SW 1271 (cell line): ENCODE measurements at regions not wholly inside any gene's neighbourhood (a gene's known extent, or its start where the extent isn't known, plus 50 kb on each side); places are given as distances from the start of the nearest gene placed in this dataset.

ENCODE experiments used
- DNase-seq, 2 experiments: peaks; one replicate each; lab custom pipeline; 2025; lab: John Stamatoyannopoulos, UW

DNA sequence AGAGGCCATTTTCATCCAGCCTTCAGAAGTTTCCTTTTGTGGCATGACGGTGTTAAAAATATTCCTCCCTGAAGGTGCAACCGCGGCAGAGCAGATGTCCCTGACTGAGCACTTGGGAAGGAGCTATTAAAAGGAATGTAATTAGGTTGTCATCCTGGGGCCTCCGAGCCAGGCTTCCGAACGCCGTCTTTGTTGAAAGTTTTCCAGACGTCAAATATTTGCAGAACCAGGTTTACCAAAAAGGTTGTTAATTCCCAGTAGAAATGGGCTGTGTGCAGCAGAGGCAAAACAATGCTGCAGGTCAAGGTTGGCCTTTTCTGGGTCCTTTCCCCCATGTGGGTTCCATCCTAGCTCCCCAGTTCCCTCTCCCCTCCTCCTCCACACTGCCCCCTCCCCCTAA is 88.8 kb upstream of the CALM2 start:
- DNase-seq, result no peak

DNA sequence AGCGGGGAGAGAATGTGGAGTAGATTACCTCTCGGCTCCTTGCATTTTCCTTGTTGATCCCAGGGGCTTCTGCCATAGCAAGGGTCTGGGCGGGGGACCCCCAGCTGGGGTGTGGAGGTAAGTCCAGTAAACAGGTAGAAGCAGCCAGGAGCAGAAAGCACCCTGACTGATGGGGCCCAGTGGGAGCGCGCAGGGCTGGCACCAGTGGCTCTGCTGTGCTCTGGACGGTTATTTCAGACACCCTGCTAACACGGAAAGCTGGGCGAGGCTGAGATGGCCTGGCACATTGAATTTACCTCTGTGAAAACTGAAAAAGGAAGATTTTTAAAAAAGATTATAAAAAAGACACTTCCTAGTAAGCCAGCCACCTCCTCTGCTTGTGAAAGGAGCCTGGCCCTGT is 88.4 kb upstream of the CALM2 start:
- no peak for DNase-seq

DNA sequence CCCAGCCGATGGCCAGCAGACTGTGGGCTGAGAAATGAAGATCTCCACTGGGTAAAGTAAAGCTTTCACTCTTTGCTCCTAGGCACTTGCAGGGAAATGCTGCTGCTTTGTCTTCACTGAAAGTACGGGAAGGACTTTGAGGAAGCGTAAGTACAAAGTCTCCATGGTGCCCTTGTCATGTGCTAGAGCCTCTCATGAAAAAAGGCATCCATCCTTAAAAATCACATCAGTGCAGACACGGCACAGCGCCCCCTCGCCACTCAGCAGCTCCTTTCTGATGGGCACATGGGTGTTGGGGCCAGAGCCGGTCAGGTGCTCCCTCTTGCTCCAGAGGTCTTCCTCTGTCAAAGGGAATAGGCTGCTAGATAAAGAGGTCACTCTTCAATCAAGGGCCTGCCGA is 87.8 kb upstream of the CALM2 start:
- no peak for DNase-seq

DNA sequence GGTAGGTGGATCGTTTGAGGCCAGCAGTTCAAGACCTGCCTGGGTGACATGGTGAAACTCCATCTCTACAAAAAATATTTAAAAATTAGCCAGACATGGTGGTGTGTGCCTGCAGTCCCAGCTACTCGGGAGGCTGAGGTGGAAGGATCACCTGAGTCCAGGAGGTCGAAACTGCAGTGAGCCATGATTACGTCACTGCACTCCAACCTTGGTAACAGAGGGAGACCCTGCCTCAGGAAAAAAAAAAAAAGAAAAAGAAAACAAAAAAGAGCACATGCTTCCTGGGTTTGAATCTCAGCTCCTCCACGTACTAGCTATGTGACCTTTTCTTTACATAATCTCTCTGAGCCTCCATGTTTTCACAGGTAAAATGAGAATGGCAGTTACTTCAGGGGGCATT is 86.3 kb upstream of the CALM2 start:
- no peak for DNase-seq

DNA sequence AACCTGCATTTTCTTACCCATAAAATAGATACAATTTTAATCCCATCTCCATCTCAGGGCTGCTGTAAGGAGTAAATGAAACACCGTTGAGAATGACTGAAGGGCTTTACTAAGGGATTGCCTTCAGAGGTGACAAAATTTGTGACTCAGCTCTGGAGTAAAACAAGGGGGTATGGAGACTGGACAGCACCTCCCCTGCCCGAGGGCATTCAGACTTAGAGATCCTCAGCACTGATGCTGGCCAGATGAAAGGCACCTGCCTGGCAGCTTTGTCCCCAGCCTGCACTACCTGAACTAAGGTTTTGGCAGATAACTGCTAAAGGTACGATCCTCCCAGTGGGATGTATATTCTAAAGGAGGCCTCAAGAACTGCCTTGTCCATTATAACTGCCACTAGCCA is 84.7 kb upstream of the CALM2 start:
- no peak for DNase-seq

DNA sequence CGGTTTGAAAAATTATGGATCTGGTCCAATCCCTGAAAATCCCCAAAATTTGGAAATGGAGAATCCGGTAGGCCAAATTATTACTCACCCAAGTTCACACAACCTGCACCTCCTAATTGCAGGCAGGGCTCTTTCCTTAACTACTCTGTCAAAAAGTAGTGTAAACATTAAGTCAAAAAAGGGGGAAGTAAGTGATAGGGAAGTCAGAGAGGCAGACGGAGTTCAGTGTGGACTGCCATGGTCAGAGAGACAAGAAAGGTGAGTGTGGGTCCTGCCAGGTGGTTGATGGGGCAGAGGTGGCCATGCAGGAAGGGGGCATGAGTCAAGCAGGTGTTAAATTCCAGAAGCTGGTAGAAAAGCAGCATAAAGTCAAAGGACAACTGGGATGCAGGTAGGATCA is 83.5 kb upstream of the CALM2 start:
- DNase-seq, result no peak

DNA sequence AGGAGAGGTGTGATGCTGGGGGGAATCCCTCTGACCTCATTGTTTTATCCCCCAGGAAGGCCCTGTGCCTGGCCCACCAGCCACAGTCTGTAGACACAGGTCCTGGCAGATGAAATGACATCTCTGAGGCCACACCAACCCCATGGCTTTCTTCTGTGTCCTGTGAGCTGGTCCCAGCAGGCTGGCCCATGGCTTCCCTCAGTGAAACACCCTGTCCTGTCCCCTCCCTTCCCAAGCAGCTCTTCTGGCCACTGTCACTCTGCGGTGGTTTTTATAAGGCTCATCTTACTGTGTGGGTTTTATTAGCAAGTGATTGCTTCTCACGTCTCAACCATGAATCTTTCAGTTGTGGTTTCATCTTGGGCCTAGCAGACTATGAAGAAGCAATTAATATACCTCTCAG is 81.6 kb upstream of the CALM2 start:
- no peak for DNase-seq

DNA sequence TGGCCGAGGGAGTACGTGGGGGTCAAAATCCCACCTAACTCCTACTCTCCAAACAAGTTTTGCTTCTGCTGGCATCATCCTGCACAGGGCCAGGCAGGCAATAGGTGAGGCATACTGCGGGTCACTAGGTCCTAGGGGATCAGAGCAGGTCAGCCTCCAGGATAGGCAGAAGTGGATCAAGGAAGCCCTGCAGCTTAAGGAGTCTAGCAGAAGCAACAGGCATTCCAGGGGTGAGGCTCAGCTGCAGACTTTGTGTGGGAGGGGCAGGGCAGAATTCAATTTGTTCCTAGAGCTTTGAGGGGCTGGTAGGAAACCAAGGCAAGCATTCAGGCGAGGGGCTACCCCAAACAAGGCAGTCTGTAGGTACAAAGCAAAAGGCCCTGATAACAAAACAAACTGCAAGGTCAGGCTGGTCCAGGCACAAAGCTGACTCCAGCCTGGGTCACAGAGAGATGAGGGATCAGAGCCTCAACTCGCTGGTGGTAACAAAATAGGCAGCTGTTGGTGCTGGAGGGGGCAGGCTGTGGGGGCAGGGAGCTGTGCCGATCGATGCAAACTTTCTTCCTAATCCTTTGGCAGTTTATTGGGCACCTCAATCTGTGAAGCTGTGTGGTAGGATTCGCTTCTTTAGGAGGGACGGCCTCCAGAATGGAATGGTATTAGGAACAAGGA is 80.2 kb upstream of the CALM2 start:
- DNase-seq, result no peak

DNA sequence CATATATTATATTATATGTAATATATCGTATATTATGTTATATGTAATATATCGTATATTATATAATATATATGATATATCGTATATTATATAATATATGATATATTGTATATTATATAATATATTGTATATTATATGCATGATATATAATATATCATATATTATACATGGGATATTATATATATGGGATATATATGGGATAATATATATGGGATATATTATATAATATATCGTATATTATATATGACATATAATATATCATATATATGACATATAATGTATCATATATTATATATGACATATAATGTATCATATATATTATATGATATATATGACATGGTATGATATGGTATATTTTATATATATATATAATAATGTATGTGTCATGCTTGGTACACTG is 79.5 kb upstream of the CALM2 start:
- DNase-seq, result no peak

DNA sequence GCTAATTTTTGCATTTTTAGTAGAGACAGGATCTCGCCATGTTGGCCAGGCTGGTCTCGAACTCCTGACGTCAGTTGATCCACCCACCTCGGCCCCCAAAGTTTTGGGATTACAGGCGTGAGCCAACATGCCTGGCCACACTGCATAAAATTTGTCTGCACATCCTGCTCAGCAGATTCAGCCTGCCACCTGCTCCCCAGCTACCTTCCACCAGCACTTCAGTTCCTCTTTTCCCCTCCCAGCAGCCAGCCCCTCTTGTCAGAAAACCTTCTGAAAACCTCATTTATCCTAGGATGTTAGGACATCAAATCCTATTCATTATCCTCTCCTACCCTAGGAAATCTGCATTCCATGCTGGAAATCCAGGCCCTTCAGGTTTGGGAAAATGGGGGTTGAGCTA is 78.2 kb upstream of the CALM2 start:
- DNase-seq, result no peak

DNA sequence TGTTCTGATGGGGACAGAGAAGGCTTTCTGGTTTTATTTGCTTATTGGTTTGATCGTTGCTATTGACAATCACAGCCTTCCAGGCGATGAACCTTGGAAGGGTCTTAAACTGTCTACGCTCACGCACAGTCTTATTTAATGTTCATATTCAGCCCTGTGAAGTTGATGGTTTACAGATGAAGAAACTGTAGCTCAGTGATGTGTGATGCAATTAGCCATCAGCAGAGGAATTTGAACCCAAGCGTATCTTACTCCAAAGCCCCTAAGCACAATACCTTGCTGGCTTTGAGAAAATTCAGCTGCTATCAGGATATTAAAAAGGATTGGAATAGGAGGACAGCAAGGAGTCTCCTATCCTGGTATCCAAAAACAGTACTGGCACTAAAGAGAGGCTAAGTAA is 77.1 kb upstream of the CALM2 start:
- no peak for DNase-seq

DNA sequence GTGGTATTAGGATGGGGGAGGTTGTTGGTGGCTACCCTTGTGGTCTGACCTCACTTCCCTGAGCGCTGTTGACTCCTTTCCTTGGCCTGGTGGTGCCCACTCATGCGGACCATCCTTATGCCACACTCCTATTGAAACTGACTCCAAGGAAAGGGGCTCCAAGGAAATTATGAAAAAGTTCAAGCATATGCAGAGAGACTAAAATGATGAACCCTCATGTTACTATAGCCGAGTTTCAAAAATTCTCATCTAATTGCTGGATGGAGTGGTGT is 75.0 kb upstream of the CALM2 start:
- DNase-seq, result no peak

DNA sequence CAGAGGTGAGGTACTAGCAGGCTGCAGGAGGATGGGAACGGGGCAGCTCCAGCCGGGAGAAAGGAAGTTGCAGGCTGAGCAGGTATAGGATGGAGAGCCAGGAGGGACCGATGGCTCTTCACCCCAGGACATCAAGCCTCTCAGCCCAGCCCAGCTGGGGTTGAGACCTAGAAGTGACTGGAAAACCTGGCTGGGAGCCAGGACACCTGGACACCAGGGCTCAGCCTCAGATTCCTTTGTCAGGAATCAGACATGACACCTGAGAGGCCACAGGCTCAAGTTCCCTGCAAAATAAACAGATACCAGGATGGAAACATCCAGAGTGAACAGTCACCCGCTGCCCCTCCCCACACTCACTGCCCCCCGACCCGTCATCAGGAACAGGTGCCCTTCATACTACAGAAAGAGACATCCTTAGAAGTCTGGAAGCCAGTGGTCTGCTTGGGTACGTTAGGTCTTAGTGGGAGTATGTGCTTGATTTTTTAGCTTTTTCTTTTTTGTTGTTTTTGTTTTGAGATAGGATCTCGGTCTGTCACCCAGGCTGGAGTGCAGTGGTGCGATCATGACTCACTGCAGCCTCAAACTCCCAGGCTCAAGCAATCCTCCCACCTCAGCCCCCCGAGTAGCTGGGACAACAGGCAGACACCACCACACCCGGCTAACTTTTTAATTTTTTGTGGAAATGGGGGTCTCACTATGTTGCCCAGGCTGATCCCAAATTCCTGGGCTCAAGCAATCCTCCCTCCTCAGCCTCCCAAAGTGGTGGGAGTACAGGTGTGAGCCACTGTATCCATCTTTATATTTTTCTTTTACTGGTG is 74.5 kb upstream of the CALM2 start:
- DNase-seq, result no peak

DNA sequence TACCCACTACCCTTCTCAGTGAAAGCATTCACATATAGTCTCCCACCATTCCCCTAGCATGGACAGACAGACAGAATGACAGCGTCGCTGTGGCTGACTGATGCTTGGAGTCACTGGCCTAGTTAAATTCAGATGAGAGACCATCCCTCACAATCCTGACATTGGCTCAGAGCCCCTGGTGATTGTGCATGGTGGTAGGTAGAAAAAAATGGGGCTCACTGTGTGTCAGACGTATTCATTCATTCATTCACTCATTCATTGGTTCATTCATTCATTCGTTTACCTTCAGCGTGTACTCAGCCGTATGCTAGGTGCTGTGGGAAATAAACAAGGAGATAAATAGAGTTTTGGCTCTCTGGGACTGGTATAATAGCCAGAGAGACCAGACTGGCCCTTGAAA is 73.6 kb upstream of the CALM2 start:
- DNase-seq, result no peak

DNA sequence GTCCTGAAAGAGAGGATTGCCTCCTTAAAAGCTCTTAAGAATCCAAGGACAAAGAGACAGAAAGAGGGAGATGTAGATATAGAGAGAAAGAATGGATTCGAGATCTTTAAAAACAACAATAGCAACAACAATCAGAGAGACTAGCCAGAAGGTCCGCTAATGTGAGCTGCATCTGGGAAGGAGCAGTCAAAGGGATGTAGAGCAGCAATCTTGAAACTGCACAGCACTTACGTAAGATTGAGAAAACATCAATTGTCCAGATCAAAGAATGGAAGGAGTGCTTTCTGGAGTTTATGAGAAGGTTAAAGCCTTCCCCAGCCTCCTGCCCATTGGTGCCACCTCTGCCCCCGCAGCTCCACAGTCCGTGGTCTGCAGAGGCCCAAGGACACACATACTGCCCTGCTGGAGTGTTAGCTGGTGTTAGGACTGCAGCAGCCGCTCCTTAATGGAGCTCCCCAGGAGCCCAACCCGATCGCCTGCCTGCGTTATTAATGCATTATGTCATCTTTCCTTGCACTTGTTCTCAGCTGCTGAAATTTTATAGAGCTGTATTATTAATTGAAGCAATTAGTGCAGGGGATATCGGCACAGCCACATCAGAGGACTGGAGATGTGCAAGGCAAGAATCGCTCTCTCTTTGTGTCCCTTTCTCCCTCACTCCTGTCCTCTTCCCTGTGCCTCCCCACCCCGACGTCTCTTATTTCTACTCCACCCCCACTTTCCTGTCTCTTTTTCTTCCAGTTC is 73.0 kb upstream of the CALM2 start:
- no peak for DNase-seq

DNA sequence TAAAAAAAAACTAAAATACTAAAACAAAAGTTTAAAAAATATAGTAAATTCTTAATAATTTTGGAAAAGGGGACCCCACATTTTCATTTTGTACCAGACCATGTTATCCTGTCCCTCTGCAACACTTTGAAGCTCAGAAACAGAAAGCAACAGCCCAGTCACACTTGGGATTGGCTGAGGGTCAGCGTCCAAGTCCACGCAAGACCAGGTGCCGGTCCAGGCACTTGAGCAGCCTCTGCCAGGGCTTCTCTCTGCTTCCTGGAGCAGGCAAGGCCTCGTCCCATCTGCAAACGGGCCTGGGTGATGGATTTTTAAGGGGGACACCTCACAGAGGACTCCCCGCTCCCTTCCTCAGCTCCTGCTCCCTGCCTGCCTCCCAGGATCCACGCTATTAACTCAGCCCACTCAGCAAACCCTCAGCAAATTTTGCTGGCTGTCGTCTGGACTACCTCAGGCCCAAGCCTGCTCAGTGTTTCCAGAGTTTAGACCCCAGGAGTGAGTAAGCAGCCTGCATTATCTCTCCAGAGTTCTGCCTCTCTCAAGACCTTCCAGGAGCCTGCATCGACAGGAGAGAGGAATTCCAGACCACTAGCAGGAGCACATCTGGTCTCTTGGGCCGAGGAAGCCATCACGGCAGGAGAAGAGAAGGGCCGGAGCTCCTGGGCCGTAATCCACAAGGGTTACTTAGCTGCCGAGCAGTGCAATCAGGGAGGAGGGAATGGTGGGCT is 67.4 kb upstream of the CALM2 start:
- DNase-seq, result no peak

DNA sequence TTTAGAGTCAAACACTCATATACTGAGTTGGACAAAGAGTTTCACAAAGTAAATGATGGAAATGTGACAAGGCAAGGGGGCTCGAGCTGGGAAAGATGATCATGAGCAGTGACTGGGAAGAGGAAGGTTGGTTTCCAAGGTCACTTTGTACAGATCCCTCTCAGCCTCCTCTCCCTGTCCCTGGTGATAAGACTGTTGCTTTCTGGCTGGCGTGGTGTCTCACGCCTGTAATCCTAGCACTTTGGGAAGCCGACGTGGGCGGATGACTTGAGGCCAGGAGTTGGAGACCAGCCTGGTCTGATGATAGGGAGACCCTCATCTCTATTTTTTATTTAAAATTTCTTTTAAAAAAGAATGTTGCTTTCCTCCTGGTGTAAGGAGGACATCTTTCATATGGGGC is 65.4 kb upstream of the CALM2 start:
- no peak for DNase-seq

DNA sequence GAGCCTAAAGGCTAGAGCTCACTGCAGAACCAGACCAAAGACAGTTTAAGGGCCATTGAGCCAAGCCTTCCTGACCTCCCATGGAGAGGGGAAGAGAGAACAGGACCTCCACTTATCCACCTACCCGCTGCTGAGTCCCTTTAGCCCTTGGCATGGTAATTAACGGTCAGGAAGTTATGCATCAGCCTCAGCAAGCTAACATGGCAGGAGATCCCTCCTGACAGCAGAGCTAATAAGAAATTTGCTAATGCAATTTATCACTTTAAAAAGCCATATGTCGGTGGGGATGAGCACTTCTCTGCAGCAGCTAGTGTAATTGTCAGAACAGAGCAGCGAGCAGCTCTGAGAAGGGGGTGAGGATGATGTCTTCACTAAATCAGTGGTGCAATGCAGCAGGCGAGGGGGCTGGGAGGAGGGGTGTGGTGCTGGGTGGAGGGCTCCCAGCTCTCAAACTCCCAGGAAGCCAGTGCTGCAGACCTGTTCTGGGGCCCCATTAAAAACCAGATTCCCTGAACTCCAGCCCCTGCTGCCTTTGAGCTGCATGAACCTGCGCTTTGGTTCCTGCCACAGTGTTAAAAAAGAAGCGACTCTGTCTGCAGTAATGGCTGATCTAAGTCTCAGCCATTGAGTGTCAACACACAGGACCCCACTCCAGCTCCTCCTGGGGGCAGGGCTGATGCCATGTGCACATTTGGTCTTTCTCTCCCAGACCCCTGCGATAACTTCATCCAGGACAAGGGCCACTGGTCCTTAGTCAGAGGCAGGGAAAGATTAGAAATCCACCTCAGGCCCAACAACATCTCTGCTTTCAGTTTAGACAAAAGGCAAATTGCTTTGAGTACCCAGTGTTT is 63.0 kb upstream of the CALM2 start:
- DNase-seq, result no peak

DNA sequence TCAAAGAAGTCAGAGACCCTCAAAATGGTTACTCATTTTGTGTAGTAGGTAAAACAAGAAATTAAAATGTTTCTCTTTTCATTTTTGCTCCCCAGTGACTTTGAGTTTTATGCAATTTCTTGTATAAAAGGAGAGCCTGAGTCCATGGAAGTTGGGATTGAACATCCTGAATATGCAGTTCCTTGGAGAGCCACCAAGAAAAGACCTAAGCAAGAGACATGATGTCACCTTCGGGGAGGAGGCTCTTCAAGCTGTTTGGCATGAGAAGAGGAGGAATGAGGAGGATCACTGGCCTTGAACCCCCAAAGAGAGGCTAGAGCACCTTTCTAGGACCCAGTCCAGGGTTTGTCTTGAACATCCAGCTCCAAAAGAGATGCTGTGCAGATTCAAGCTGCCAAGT is 62.3 kb upstream of the CALM2 start:
- no peak for DNase-seq

DNA sequence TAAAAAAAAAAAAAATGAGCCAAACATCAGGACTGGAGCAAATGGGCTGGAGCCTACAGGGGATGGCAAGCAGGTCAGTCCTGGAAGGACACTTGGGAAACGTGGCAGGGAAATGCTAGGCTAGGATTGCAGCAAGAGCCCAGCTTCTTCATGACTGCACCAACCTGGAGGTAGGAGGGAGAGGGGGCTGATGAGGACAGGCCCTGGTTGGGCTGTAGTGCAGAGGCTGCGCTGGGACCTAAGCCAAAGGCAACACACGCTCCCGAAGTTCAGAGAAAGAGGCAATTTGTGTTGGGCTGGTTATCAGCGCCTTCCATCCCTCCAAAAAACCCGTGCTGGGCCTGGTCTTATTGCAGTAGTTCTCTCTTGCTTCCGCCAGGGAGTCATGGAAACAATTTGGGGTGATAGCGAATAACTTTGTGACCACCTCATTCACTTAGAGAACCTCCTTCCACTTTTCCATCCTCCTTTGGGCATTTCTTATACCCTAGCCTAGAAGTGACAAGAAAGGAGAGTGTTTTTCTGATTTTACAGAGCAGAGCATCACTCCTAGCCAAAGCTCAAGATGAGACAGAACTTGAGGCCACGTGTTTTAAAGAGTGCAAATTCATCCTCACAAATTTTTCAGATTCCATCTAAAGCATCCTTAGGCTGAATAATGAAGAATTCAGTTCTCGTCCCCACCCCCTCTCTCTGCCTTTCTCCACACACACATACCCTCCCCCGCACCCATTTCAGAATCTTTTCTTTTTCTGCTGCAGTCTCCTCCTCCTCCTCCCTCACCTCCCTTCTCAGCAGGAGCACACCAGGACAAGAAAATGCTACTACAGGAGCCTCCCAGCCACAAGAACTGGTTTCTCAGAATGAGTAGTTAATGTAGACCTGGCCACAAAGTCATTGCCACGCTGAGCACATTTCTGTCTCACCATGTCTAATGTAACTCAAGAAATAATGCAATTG is 61.3 kb upstream of the CALM2 start:
- DNase-seq, result no peak
